Liver (tissue), 8 donors: ENCODE measurements at regions not wholly inside any gene's neighbourhood (a gene's known extent, or its start where the extent isn't known, plus 50 kb on each side); places are given as distances from the start of the nearest gene placed in this dataset.

ENCODE experiments used
- DNase-seq: peaks from one replicate; pipeline ENCODE4 v3.0.0-alpha.2; 2017; ENCODE audit warnings: low spot score
- H3K27ac ChIP-seq, 2 donors: one replicate each; pipeline ENCODE4 v1.7.0; 2013; ENCODE audit warnings: inconsistent platforms in 2 of 2, low read length in 2 of 2, control low read depth in 1 of 2, low read depth in 1 of 2, mild to moderate bottlenecking in 1 of 2
- H3K27me3 ChIP-seq, 4 donors: one replicate each; pipeline versions ENCODE4 v1.6.1 to v1.7.0; 2013; ENCODE audit warnings: low read length in 3 of 4, inconsistent platforms in 1 of 4, mild to moderate bottlenecking in 1 of 4, moderate library complexity in 1 of 4; ENCODE audit not compliant: control insufficient read depth in 4 of 4, insufficient read depth in 4 of 4
- H3K36me3 ChIP-seq, 4 donors: one replicate each; pipeline versions ENCODE4 v1.6.1 to v1.7.0; 2013; ENCODE audit warnings: low read length in 3 of 4, mild to moderate bottlenecking in 3 of 4, low read depth in 1 of 4, moderate library complexity in 1 of 4; ENCODE audit not compliant: control insufficient read depth in 4 of 4, insufficient read depth in 3 of 4
- H3K4me1 ChIP-seq, 4 donors: one replicate each; pipeline versions ENCODE4 v1.6.1 to v1.7.0; 2013; ENCODE audit warnings: low read length in 3 of 4, mild to moderate bottlenecking in 3 of 4, moderate library complexity in 1 of 4; ENCODE audit not compliant: control insufficient read depth in 4 of 4, insufficient read depth in 4 of 4
- H3K4me3 ChIP-seq, 3 donors: one replicate each; pipeline versions ENCODE4 v1.6.1 to v1.7.0; 2013; ENCODE audit warnings: low read length in 3 of 3, control low read depth in 1 of 3, low read depth in 1 of 3, mild to moderate bottlenecking in 1 of 3
- H3K9ac ChIP-seq, 2 donors: one replicate each; pipeline ENCODE4 v1.7.0; 2013; ENCODE audit warnings: low read length in 2 of 2, mild to moderate bottlenecking in 2 of 2, moderate library complexity in 2 of 2, control low read depth in 1 of 2, low read depth in 1 of 2
- H3K9me3 ChIP-seq, 4 donors: one replicate each; pipeline versions ENCODE4 v1.6.1 to v1.7.0; 2013; ENCODE audit warnings: low read length in 3 of 4; ENCODE audit not compliant: control insufficient read depth in 4 of 4
- ATF3 ChIP-seq: IDR thresholded peaks from 2 replicates; pipeline ENCODE4 v1.6.1; 2016; ENCODE audit warnings: antibody characterized with exemption
- CTCF ChIP-seq: fragments of 150-350 bp; IDR thresholded peaks from 2 replicates; pipeline ENCODE4 v1.5.1; 2017; ENCODE audit warnings: improper control_type of control experiment, low read depth, low read length; ENCODE audit not compliant: missing input control
- EGR1 ChIP-seq, 2 donors: IDR thresholded peaks; 2 replicates each; pipeline ENCODE4 v1.6.1; 2016 to 2018; ENCODE audit warnings: antibody characterized with exemption in 2 of 2, low read depth in 2 of 2
- FOXA1 ChIP-seq: IDR thresholded peaks from 2 replicates; pipeline ENCODE4 v1.6.1; 2016; ENCODE audit warnings: antibody characterized with exemption
- FOXA2 ChIP-seq: IDR thresholded peaks from 2 replicates; pipeline ENCODE4 v1.6.1; 2016; ENCODE audit warnings: antibody characterized with exemption
- GABPA ChIP-seq, 2 donors: IDR thresholded peaks in 1 of 2; conservative IDR thresholded peaks in 1 of 2; 2 replicates each; pipeline ENCODE4 v1.6.1; 2016; ENCODE audit warnings: antibody characterized with exemption in 2 of 2, mild to moderate bottlenecking in 1 of 2, moderate library complexity in 1 of 2
- HNF4A ChIP-seq, 2 donors: conservative IDR thresholded peaks; 2 replicates each; pipeline ENCODE4 v1.6.1; 2016; ENCODE audit warnings: antibody characterized with exemption in 2 of 2, mild to moderate bottlenecking in 2 of 2
- HNF4G ChIP-seq: IDR thresholded peaks from 2 replicates; pipeline ENCODE4 v1.6.1; 2016; ENCODE audit warnings: antibody characterized with exemption
- JUND ChIP-seq, 2 donors: IDR thresholded peaks; 2 replicates each; pipeline ENCODE4 v1.6.1; 2016; ENCODE audit warnings: antibody characterized with exemption in 2 of 2
- NR2F2 ChIP-seq: IDR thresholded peaks from 2 replicates; pipeline ENCODE4 v1.6.1; 2016; ENCODE audit warnings: antibody characterized with exemption
- RAD21 ChIP-seq, 2 donors: IDR thresholded peaks; 2 replicates each; pipeline ENCODE4 v1.6.1; 2016; ENCODE audit warnings: antibody characterized with exemption in 2 of 2, mild to moderate bottlenecking in 2 of 2
- RXRA ChIP-seq, 2 donors: IDR thresholded peaks; 2 replicates each; pipeline ENCODE4 v1.6.1; 2017 to 2018; ENCODE audit warnings: antibody characterized with exemption in 2 of 2, mild to moderate bottlenecking in 1 of 2
- SP1 ChIP-seq: IDR thresholded peaks from 2 replicates; pipeline ENCODE4 v1.6.1; 2018; ENCODE audit warnings: antibody characterized with exemption, mild to moderate bottlenecking
- TAF1 ChIP-seq: conservative IDR thresholded peaks from 2 replicates; pipeline ENCODE4 v1.6.1; 2016; ENCODE audit warnings: antibody characterized with exemption, mild to moderate bottlenecking
- YY1 ChIP-seq: IDR thresholded peaks from 2 replicates; pipeline ENCODE4 v1.6.1; 2016; ENCODE audit warnings: antibody characterized with exemption, mild to moderate bottlenecking
- WGBS: extraction: QIAGEN DNeasy Blood & Tissue Kit; methylation state at CpG from one replicate; pipeline ENCODE4 v1.1.7; 2013; 5-methylcytosine and 5-hydroxymethylcytosine counted together
- TF ChIP-seq, protein P1 (sequence below): IDR thresholded peaks from 2 replicates; pipeline ENCODE4 v1.6.1; 2016; ENCODE audit warnings: antibody characterized with exemption, mild to moderate bottlenecking
- TF ChIP-seq, protein P2 (sequence below): IDR thresholded peaks from 2 replicates; pipeline ENCODE4 v1.6.1; 2016; ENCODE audit warnings: antibody characterized with exemption
- TF ChIP-seq, protein P3 (sequence below): IDR thresholded peaks from 2 replicates; pipeline ENCODE4 v1.6.1; 2016; ENCODE audit warnings: antibody characterized with exemption
- donor health status: healthy.
- donor health status: healthy.
- donor health status: healthy.
- donor health status: healthy.
- donor health status: healthy.

DNA sequence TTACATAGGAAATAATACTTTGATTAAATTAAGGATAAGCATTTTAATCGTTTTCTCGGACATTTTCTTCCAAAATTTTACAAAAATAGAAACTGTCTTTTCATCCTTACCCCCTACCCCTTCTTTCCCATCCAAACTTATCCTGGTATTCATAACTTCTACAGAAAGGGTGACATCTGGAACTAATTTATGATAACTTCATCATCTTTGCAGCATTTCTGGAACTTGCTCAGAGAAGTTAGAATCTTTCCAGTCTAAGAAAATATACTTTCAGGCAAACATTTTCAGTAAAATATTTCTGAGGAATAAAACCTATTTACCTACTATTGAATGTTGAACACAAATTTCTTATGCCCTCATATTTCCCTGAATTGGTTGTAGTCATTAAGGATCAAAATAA lies 309.0 kb downstream of the MAN2A1 start:
- Histone ChIP-seq H3K4me1 (peaks cover 6 to 37% (median 21%) of the 10 kb centered on the region in 4 donors), H3K27ac (peak overlapping the region in 1 of 2 donors; percentile 85), H3K9ac (no peak overlapping the region), H3K36me3 (no peaks in the 10 kb centered on the region), H3K4me3 (no peak overlapping the region), H3K27me3 (no peaks in the 10 kb centered on the region), H3K9me3 (no peaks in the 10 kb centered on the region)
- TF ChIP-seq ATF3 (no peak), HNF4A (conservative IDR thresholded peaks at IDR 0.05) (no peak), FOXA1 (no peak), HNF4G (no peak), SP1 (no peak), TAF1 (no peak), GABPA (IDR thresholded peaks at IDR 0.05 in 1 of 2, conservative IDR thresholded peaks at IDR 0.05 in 1 of 2) (no peak), CTCF (no peak)
- TF ChIP-seq, protein P1, sequence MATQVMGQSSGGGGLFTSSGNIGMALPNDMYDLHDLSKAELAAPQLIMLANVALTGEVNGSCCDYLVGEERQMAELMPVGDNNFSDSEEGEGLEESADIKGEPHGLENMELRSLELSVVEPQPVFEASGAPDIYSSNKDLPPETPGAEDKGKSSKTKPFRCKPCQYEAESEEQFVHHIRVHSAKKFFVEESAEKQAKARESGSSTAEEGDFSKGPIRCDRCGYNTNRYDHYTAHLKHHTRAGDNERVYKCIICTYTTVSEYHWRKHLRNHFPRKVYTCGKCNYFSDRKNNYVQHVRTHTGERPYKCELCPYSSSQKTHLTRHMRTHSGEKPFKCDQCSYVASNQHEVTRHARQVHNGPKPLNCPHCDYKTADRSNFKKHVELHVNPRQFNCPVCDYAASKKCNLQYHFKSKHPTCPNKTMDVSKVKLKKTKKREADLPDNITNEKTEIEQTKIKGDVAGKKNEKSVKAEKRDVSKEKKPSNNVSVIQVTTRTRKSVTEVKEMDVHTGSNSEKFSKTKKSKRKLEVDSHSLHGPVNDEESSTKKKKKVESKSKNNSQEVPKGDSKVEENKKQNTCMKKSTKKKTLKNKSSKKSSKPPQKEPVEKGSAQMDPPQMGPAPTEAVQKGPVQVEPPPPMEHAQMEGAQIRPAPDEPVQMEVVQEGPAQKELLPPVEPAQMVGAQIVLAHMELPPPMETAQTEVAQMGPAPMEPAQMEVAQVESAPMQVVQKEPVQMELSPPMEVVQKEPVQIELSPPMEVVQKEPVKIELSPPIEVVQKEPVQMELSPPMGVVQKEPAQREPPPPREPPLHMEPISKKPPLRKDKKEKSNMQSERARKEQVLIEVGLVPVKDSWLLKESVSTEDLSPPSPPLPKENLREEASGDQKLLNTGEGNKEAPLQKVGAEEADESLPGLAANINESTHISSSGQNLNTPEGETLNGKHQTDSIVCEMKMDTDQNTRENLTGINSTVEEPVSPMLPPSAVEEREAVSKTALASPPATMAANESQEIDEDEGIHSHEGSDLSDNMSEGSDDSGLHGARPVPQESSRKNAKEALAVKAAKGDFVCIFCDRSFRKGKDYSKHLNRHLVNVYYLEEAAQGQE: no peak
- TF ChIP-seq, protein P2, sequence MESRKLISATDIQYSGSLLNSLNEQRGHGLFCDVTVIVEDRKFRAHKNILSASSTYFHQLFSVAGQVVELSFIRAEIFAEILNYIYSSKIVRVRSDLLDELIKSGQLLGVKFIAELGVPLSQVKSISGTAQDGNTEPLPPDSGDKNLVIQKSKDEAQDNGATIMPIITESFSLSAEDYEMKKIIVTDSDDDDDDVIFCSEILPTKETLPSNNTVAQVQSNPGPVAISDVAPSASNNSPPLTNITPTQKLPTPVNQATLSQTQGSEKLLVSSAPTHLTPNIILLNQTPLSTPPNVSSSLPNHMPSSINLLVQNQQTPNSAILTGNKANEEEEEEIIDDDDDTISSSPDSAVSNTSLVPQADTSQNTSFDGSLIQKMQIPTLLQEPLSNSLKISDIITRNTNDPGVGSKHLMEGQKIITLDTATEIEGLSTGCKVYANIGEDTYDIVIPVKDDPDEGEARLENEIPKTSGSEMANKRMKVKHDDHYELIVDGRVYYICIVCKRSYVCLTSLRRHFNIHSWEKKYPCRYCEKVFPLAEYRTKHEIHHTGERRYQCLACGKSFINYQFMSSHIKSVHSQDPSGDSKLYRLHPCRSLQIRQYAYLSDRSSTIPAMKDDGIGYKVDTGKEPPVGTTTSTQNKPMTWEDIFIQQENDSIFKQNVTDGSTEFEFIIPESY: no peak
- no peak for DNase-seq
- 42% methylated on average over 2 of the region's 2 CpGs for WGBS

DNA sequence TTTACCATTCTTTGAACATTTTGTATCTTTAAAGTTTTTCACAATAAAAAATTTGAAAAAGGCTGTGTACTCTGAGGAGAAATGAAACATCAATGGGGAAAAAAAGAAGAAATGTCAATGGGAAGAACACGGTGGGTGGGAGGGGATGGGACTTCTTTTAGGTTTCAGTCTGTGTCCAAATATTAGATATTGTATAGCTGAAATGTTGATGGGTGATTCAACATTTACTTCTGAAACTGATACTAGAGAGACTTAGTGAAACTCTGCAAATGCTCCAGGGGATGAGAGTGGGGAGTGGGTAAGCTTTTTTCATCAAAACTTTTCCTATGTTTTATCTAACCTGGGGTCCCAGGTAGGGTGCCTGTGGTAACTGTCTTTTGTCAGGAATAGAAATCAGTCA lies 311.9 kb downstream of the MAN2A1 start:
- 79% methylated on average over 1 of the region's 1 CpG for WGBS
- Histone ChIP-seq H3K27ac (peak overlapping the region in 1 of 2 donors; percentile 76), H3K36me3 (no peaks in the 10 kb centered on the region)
- no peak for TF ChIP-seq YY1
- TF ChIP-seq NR2F2: no peak
- no peak for TF ChIP-seq HNF4A (conservative IDR thresholded peaks at IDR 0.05)
- TF ChIP-seq RXRA (IDR thresholded peaks at IDR 0.05): no peak
- no peak for TF ChIP-seq GABPA (IDR thresholded peaks at IDR 0.05 in 1 of 2, conservative IDR thresholded peaks at IDR 0.05 in 1 of 2)
- TF ChIP-seq, protein P2: no peak
- no peak for TF ChIP-seq RAD21 (IDR thresholded peaks at IDR 0.05)
- TF ChIP-seq FOXA2: no peak
- TF ChIP-seq, protein P3, sequence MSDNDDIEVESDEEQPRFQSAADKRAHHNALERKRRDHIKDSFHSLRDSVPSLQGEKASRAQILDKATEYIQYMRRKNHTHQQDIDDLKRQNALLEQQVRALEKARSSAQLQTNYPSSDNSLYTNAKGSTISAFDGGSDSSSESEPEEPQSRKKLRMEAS: no peak
- TF ChIP-seq FOXA1: no peak
- TF ChIP-seq ATF3: no peak
- TF ChIP-seq, protein P1: no peak
- TF ChIP-seq EGR1 (IDR thresholded peaks at IDR 0.05; ENCODE audit: low read depth in 2 of 2): no peak
- no peak for TF ChIP-seq HNF4G
- TF ChIP-seq JUND (IDR thresholded peaks at IDR 0.05): no peak
- TF ChIP-seq SP1: no peak
- TF ChIP-seq TAF1: no peak

More for the DNA sequence above, 311.9 kb downstream of the MAN2A1 start:
- H3K27me3 ChIP-seq: no peaks in the 10 kb centered on the region
- H3K9ac ChIP-seq: no peak overlapping the region
- no peaks in the 10 kb centered on the region for H3K9me3 ChIP-seq
- H3K4me3 ChIP-seq: no peak overlapping the region
- peaks cover 5 to 30% (median 16%) of the 10 kb centered on the region in 4 donors for H3K4me1 ChIP-seq
- no peak for DNase-seq
